Left colon (tissue), 2 donors: ENCODE measurements at regions not wholly inside any gene's neighbourhood (a gene's known extent, or its start where the extent isn't known, plus 50 kb on each side); places are given as distances from the start of the nearest gene placed in this dataset.

ENCODE experiments used
- ATAC-seq: fragments of 200-7000 bp; cut with Tn5 transposase; one replicate; pipeline ENCODE4 v1.9.1; 2020; ENCODE audit warnings: mild to moderate bottlenecking, moderate library complexity
- DNase-seq, 2 donors: peaks; one replicate each; pipeline ENCODE4 v3.0.0-alpha.2; 2020
- intact Hi-C, 2 donors: fragments of 100-400 bp; cut with DNase I in 1 of 2; cut with micrococcal nuclease in 1 of 2; formaldehyde crosslinking; loops; one replicate each; pipeline versions ENCODE4 v1.11.2 to v1.14.0; 2022; cut with DNase I, micrococcal nuclease
- microRNA-seq, 2 donors: library from miRNA; unstranded; fragments of <30 nt; microRNA quantifications; one replicate each; pipeline versions ENCODE4 v1.1.0 to v1.2.0, GENCODE V29; 2020
- donor health status: DM: no; HTN: no; CAD: no.
- donor health status: DM: yes; HTN: yes; CAD: no.

DNA sequence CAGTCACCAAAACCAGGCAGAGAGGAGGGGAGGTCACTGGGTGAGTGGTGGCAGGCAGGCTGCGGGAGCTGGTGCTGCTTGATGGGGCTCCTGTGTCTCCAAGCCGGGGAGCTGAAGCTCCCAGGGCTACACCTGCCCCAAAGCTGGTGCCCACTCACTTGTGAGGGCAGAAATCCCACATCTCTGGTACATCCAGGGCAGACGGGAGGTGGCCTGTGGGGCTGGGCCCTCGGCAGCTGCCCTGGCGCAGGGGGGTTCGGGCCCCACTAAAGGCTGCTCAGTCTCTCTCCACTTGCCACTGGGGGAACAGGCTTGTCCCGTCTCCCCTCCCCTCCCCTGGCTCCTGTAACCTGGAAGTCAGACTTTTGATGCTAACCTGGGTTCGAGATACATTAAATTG lies 55.6 kb upstream of the PPARA start:
- ATAC-seq (no peak), DNase-seq (no peak)
- intact Hi-C loops: no loop called here

DNA sequence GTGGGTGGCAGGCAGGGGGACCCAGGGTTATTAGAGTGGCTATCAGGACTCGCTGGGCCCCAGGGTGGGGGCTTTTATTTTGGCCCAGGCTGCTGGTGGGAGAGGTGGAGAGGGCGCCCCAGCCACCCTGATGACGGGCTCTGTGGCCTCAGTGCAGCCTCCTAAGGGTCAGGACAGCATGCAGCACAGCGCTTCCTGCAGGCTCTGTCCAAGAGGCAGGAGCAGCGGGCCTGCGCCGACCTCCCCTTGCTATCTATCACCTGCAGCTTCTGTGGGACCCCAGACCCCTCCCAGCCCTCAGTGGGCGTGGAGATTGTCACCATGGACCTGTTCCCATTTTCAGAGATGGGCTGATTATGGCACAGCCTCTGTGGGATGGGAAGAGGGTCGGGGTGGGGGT lies 54.3 kb upstream of the PPARA start:
- intact Hi-C loops: no loop called here
- no peak for DNase-seq

DNA sequence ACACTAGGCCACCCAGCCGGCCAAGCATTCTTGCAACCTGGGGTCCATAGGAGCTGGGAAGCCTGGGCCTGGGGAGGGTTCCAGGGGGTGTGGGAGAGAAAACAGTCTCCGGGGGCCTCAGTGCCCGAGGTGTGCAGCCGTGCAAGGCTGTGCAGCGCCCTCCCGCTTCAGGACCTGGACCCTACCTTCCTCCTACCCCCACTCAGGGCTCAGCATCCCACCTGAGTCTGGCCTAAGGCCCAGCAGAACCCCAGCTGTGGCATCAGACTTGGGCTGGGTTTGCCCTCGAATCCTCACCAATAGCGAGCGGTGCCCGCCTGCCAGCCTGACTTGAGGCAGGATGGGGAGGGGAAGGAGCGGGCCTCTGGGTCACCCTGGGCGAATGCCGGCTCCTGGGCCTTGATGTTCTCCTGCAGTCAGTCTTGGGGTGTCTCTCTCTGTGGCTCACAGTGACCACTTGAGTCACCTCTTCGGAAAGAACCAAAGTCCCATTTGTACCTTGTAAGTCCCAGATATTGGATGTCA lies 53.6 kb upstream of the PPARA start:
- intact Hi-C loops: no loop called here
- ATAC-seq (no peak), DNase-seq (no peak)

More for the DNA sequence above, 54.3 kb upstream of the PPARA start:
- ATAC-seq: no peak

DNA sequence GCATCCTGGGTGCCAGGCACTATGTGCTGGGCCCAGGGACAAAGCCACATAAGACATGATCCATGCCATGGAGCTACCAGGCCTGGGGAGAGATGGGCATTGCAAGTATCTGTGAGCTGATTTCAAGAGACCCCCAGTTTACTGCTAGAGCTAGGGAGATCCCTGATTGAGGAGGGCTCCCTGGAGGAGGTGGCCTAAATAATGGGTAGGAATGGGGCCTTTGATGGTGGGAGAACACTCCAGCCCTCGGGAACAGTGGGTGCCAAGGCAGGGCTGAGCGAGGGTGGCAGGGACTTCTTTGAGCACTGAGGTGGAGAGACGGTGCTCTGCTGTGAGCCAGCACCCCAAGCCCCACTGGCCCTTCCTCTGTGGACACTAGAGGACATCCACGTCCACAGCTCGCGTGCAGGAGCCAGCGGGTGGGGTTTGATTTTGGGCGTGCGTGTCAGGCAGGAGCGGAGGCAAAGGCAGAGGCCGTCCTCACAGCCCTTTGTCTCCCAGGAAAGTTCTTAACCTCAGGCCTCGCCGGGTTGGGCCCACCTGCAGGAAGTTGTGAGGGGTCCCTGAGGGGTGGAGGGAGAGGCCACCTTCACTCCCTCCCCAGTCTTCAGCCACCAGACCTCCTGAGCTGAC lies 52.9 kb upstream of the PPARA start:
- ATAC-seq (no peak), DNase-seq (no peak)
- intact Hi-C loops: no loop called here

DNA sequence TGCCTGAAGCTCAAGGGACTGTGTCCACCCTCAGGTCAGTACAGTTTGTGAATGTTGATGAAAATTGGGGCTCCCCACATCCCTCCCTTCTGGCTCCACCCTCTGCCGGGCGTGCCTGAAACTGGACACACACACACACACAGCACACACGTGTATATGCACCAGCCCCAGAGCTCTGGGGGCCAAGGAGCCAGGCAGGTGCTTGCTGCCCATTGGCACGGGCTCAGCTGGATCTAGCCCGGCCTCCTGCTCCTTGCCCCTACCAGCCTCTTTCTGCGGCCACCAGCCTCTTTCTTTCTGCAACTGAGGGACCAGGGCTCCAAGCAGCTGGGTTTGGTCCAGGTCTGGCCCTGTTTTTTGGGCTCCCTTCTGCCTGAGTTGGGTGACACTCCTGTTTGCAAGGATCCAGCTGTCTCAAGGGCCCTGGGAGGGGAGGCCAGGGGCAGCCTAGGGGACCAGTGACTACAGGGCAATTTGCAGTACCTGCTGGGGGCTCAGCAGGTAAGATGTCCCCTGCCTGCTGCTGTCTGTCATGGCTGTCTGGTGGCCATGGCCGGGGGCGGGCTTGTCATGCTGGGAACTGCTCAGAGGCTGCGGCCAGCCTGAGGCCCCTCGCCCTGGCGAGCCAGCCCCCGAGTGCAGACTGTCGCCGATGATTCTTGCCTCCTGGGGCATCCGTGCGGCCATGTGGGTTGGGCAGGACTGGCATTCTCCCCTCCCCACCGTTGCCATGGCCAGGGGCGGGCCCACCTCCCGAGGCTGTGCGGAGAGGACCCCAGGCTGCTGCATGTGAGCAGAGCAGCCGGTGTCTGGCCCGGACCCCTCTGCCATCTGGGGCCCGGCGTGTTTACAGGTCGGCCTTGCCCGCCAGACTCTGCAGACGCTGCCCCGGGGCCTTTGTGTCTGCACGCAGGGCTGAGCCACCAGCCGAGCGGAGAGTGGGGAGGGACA lies 51.5 kb upstream of the PPARA start:
- intact Hi-C loops: no loop called here
- ATAC-seq (no peak), DNase-seq (no peak)

DNA sequence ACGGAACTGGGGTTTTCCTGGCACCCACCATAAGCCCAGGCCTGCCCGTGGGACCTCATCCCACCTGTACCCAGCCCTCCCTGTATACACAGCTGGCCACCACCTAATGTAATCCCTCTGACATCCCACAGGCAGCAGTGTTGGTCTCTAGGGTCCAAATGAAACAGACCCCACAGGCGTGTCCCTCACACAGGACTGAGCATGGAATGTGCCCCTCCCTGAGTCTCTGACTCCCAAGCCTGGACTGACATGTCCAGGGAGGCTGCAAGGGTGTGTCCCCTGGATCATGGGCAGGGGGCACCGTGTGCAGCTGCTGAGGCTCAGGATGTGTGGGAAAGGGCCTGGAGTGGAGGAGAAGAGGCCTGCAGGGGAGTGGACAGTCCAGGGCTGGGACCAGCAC lies 50.6 kb upstream of the PPARA start:
- no peak for ATAC-seq
- intact Hi-C loops: no loop called here

DNA sequence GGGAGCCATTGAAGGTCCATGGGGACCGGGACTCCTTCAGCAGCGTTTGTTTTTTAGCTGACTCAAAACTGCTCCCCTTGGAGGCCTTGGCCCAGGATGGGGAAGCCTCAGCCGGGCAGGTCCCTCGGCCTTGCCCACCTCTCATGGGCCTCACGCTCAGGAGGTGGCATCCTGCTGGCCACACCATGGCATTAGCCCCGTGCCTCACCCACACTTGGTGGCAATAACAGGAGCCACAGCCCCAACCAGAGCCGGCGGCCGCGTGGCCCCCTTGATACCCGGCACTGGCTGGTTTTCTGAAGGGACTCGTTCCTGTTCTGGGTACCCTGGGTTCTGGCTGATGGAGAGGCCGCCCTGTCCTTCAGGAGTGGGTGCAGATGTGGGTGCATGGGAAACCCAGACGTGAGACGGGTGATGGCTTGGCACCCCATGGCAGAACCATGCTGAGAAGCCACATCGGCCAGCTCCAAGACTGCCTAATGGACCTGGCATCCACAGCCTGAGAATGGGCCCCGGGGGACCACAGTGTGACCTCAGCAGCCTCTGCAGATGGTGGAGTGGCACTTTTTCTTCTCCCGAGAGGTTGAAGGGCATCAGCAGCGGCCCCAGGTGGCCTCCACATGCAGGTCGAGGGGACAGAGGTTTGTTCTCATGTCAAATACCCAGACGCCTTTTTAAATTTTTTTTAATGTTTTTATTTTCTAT lies 49.8 kb upstream of the PPARA start:
- intact Hi-C loops: no loop called here
- ATAC-seq: no peak
- DNase-seq: no peak

More for the DNA sequence above, 50.6 kb upstream of the PPARA start:
- DNase-seq: no peak

Small RNAs in the stretch of these regions (microRNA-seq; reads per million reads assigned to microRNA genes)
- gene MIR3619: 0.53 to 2.7 reads per million in 2 donors
